Heart right ventricle (tissue), 16 donors: ENCODE measurements at regions not wholly inside any gene's neighbourhood (a gene's known extent, or its start where the extent isn't known, plus 50 kb on each side); places are given as distances from the start of the nearest gene placed in this dataset.
"Not testable (repeated sequence)": the region's sequence is repeated elsewhere in the genome, so short reads cannot be mapped to it uniquely, and the experiment has no call there.

ENCODE experiments used
- ATAC-seq, 8 donors: fragments of 200-7000 bp; cut with Tn5 transposase; one replicate each; pipeline ENCODE4 v1.9.1; 2020; ENCODE audit warnings: mild to moderate bottlenecking in 8 of 8, moderate library complexity in 8 of 8, moderate number of reproducible peaks in 1 of 8
- DNase-seq, 2 donors: peaks; one replicate each; pipeline ENCODE4 v3.0.0-alpha.2; 2020
- H3K27ac ChIP-seq, 10 donors: fragments of 200-600 bp; sonication (generic) in 2 of 10; one replicate each; pipeline versions ENCODE4 v1.5.0 to v1.8.0; 2020 to 2022; ENCODE audit warnings: mild to moderate bottlenecking in 3 of 10
- H3K27me3 ChIP-seq, 7 donors: fragments of 200-600 bp; one replicate each; pipeline ENCODE4 v1.8.0; 2021 to 2022; ENCODE audit warnings: mild to moderate bottlenecking in 2 of 7
- H3K36me3 ChIP-seq, 9 donors: fragments of 200-600 bp; sonication (generic) in 1 of 9; one replicate each; pipeline versions ENCODE4 v1.5.0 to v1.8.0; 2020 to 2022; ENCODE audit warnings: mild to moderate bottlenecking in 2 of 9
- H3K4me1 ChIP-seq, 9 donors: fragments of 200-600 bp; sonication (generic) in 1 of 9; one replicate each; pipeline versions ENCODE4 v1.5.0 to v1.8.0; 2020 to 2022; ENCODE audit warnings: mild to moderate bottlenecking in 4 of 9
- H3K4me3 ChIP-seq, 10 donors: fragments of 200-600 bp; sonication (generic) in 2 of 10; one replicate each; pipeline versions ENCODE4 v1.5.0 to v1.8.0; 2020 to 2022; ENCODE audit warnings: mild to moderate bottlenecking in 7 of 10, moderate library complexity in 2 of 10
- H3K9me3 ChIP-seq, 11 donors: fragments of 200-600 bp in 10 of 11; sonication (generic) in 2 of 11; one replicate each; pipeline versions ENCODE4 v1.5.0 to v1.8.0; 2013 to 2022; ENCODE audit warnings: mild to moderate bottlenecking in 2 of 11, control low read depth in 1 of 11, moderate library complexity in 1 of 11
- WGBS, 2 donors: extraction: QIAGEN DNeasy Blood & Tissue Kit; methylation state at CpG; one replicate each; pipeline ENCODE4 v1.1.7; 2013; ENCODE audit warnings: inconsistent platforms in 1 of 2; 5-methylcytosine and 5-hydroxymethylcytosine counted together
- intact Hi-C, 10 donors: fragments of 100-400 bp; cut with DNase I; formaldehyde crosslinking; loops; one replicate each; pipeline versions ENCODE4 v1.11.1 to v1.14.2; 2022
- TF ChIP-seq, protein P1 (sequence below), 9 donors: fragments of 200-600 bp; sonication (generic) in 2 of 9; IDR thresholded peaks; one replicate each; pipeline versions ENCODE4 v1.5.0 to v1.8.0; 2021 to 2022; ENCODE audit warnings: antibody characterized with exemption in 9 of 9, mild to moderate bottlenecking in 5 of 9, moderate library complexity in 1 of 9
- donor health status: Arrhythmogenic right ventricular cardiomyopathy.
- donor health status: ischemic (EF 13 %, LVEDD 7.1; RV severe dilation, severe dysfunction).
- donor health status: healthy with polysubstance abuse.
- donor health status: DM: no; HTN: yes; CAD: no.
- donor health status: DM: no; HTN: no; CAD: no.
- donor health status: ischemic (EF 25% LVEDD 6.9; RV normal size, moderate dysfunction).
- donor health status: ischemic (EF 25% LVEDD 5.7; RV mildly dilated, moderate dysfunction).
- donor health status: healthy.
- donor health status: DM: yes; HTN: yes; CAD: no.
- donor health status: Ischemic cardiomyopathy.
- donor health status: ischemic (EF 35%, LVEDD 5.7; RV mildly dilated, moderate dysfunction).
- donor health status: nonischemic (EF 11% LVEDD 7.7; RV severe dilation, severe dysfunction).
- donor health status: DM: yes; HTN: yes; CAD: no.
- donor health status: PGD.
- donor health status: ischemic (EF 29% LVEDD 5.4; RV normal size, mild dysfunction).
- donor health status: nonischemic (EF 23%, LVEDD 6.1; RV moderate dilation, normal function).

GRCh38 chr4:167986044-167986443 is 106.3 kb upstream of the ANXA10 start:
- intact Hi-C loops = no loop called here
- Histone ChIP-seq H3K36me3 (no peaks in the 10 kb centered on the region), H3K27me3 (no peaks in the 10 kb centered on the region), H3K4me3 (no peak overlapping the region), H3K9me3 (peaks cover 0 to 45% (median 9%) of the 10 kb centered on the region in 11 donors), H3K27ac (no peak overlapping the region), H3K4me1 (no peaks in the 10 kb centered on the region)
- TF ChIP-seq, protein P1, sequence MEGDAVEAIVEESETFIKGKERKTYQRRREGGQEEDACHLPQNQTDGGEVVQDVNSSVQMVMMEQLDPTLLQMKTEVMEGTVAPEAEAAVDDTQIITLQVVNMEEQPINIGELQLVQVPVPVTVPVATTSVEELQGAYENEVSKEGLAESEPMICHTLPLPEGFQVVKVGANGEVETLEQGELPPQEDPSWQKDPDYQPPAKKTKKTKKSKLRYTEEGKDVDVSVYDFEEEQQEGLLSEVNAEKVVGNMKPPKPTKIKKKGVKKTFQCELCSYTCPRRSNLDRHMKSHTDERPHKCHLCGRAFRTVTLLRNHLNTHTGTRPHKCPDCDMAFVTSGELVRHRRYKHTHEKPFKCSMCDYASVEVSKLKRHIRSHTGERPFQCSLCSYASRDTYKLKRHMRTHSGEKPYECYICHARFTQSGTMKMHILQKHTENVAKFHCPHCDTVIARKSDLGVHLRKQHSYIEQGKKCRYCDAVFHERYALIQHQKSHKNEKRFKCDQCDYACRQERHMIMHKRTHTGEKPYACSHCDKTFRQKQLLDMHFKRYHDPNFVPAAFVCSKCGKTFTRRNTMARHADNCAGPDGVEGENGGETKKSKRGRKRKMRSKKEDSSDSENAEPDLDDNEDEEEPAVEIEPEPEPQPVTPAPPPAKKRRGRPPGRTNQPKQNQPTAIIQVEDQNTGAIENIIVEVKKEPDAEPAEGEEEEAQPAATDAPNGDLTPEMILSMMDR (IDR thresholded peaks at IDR 0.05) = no peak
- ATAC-seq = no peak
- WGBS, 2 donors = 71 to 91% methylated on average over 3 of the region's 3 CpGs
- DNase-seq = no peak

- H3K27me3 ChIP-seq = peaks cover 0 to 3% (median 0%) of the 10 kb centered on the region in 7 donors
- DNase-seq (no peak), ATAC-seq (no peak)
- no peak overlapping the region for H3K4me3 ChIP-seq
- H3K27ac ChIP-seq = no peak overlapping the region
- H3K4me1 ChIP-seq = no peaks in the 10 kb centered on the region
- no peaks in the 10 kb centered on the region for H3K36me3 ChIP-seq
- TF ChIP-seq, protein P1 (IDR thresholded peaks at IDR 0.05) = no peak
- WGBS, 2 donors = 86% methylated on average over 2 of the region's 2 CpGs
- H3K9me3 ChIP-seq = peaks cover 0 to 33% (median 0%) of the 10 kb centered on the region in 11 donors
- intact Hi-C loops = no loop called here
Measured at GRCh38 chr4:167987285-167987684, 105.1 kb upstream of the ANXA10 start.

GRCh38 chr4:167989815-167990214 is 102.5 kb upstream of the ANXA10 start:
- H3K9me3 ChIP-seq = peaks cover 0 to 16% (median 0%) of the 10 kb centered on the region in 11 donors
- intact Hi-C loops = no loop called here
- H3K27ac ChIP-seq = no peak overlapping the region
- peaks cover 0 to 3% (median 0%) of the 10 kb centered on the region in 7 donors for H3K27me3 ChIP-seq
- H3K4me1 ChIP-seq = no peaks in the 10 kb centered on the region
- H3K4me3 ChIP-seq = no peak overlapping the region
- ATAC-seq = no peak
- DNase-seq = no peak
- WGBS, 2 donors = 39 to 66% methylated on average over 2 of the region's 2 CpGs
- H3K36me3 ChIP-seq = no peaks in the 10 kb centered on the region
- TF ChIP-seq, protein P1 (IDR thresholded peaks at IDR 0.05) = no peak

DNA sequence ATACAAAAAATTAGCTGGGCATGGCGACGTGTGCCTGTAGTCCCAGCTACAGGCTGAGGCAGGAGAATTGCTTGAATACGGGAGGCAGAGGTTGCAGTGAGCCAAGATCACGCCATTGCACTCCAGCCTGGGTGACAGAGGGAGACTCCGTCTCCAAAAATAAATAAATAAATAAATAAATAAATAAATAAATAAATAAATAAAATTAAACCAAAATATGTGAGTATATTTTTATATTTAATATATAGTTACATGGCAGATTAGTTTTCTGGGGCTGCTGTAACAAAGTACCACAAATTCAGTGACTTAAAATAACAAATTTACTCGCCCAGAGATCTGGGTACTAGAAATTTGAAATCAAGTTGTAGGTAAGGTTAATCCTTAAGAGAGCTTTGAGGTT is 84.2 kb upstream of the ANXA10 start:
- H3K4me1 ChIP-seq, intact Hi-C loops, H3K27ac ChIP-seq, H3K27me3 ChIP-seq, H3K9me3 ChIP-seq, ATAC-seq, H3K4me3 ChIP-seq, DNase-seq, H3K36me3 ChIP-seq: not testable (repeated sequence)
- 91 to 92% methylated on average over 6 of the region's 6 CpGs for WGBS, 2 donors

GRCh38 chr4:168019019-168019651 is 73.2 kb upstream of the ANXA10 start:
- ATAC-seq (no peak), DNase-seq (no peak)
- no peaks in the 10 kb centered on the region for H3K27me3 ChIP-seq
- peaks cover 0 to 8% (median 0%) of the 10 kb centered on the region in 11 donors for H3K9me3 ChIP-seq
- no peak overlapping the region for H3K27ac ChIP-seq
- 82 to 92% methylated on average over 1 of the region's 1 CpG for WGBS, 2 donors
- intact Hi-C loops = no loop called here
- H3K4me1 ChIP-seq = no peaks in the 10 kb centered on the region
- H3K4me3 ChIP-seq = no peak overlapping the region
- TF ChIP-seq, protein P1 (IDR thresholded peaks at IDR 0.05) = no peak
- no peaks in the 10 kb centered on the region for H3K36me3 ChIP-seq
